ENCODE measurements at regions not wholly inside any gene's neighbourhood (a gene's known extent, or its start where the extent isn't known, plus 50 kb on each side); places are given as distances from the start of the nearest gene placed in this dataset.

DNA sequence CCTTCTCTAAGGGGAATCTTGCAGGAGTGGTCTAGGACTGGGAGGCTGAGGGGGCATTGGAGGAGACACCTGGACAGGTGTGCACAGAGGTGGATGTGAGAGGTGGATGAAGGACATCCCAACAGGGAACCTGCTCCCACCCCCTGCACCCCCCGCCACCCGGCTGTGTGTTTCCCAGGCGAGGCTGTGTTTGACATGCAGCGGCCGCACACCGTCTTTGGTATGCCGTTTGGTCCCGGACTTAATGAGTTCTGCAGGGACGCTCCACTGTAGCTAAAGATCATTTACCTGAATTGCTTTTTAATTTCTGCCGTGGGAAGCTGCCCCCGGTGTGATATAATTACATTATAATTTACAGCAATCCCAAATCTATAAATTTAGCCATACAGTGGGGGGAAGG is 87.3 kb downstream of the GLI2 start:
- no peak overlapping the region for H3K4me3 ChIP-seq
- CTCF ChIA-PET, result interaction anchor here (1.1 to 1.6 kb wide), 2 partner anchors 9 to 249 kb away, joined by 3 read pairs; no protein-coding TSS in a partner anchor
- POLR2A ChIA-PET, result no interaction called here
- FAIRE-seq, result no peak
- no peak overlapping the region for H3K27ac ChIP-seq
- no peak overlapping the region for H3K4me2 ChIP-seq
- 94% methylated on average over 11 of the region's 11 CpGs for WGBS (ENCODE audit: missing lambda C conversion rate)
- peaks cover 21% of the 10 kb centered on the region for H3K4me1 ChIP-seq
- no peak for ATAC-seq
- no peaks in the 10 kb centered on the region for H3K9me3 ChIP-seq
- TF ChIP-seq HDAC2 (IDR thresholded peaks at IDR 0.05) (no peak), REST (IDR thresholded peaks at IDR 0.05) (no peak), RARB (CRISPR knock-in tag; IDR thresholded peaks at IDR 0.05) (no peak), SMC3 (IDR thresholded peaks at IDR 0.05) (no peak), NPAS2 (CRISPR knock-in tag; IDR thresholded peaks at IDR 0.05; ENCODE audit: borderline replicate concordance) (no peak), TP53 (CRISPR knock-in tag; IDR thresholded peaks at IDR 0.05) (no peak), EHMT2 (IDR thresholded peaks at IDR 0.05; ENCODE audit: low read depth) (no peak), GATA3 (IDR thresholded peaks at IDR 0.05; ENCODE audit: borderline replicate concordance) (no peak), RCOR1 (IDR thresholded peaks at IDR 0.05; ENCODE audit: low read depth, low read length) (no peak), POLR2AphosphoS2 (conservative IDR thresholded peaks at IDR 0.05; ENCODE audit: low read length) (no peak), JUN (IDR thresholded peaks at IDR 0.05) (no peak), KDM5A (IDR thresholded peaks at IDR 0.05) (no peak), BHLHE40 (IDR thresholded peaks at IDR 0.05; ENCODE audit: low read depth, low read length) (no peak), MYC (IDR thresholded peaks at IDR 0.05; ENCODE audit: borderline replicate concordance, low read length) (no peak), ESRRA (IDR thresholded peaks at IDR 0.05; ENCODE audit: borderline replicate concordance, low read length) (no peak), FOXS1 (CRISPR knock-in tag; IDR thresholded peaks at IDR 0.05) (no peak), HEYL (CRISPR knock-in tag; IDR thresholded peaks at IDR 0.05) (no peak)
- TF ChIP-seq, protein P1, sequence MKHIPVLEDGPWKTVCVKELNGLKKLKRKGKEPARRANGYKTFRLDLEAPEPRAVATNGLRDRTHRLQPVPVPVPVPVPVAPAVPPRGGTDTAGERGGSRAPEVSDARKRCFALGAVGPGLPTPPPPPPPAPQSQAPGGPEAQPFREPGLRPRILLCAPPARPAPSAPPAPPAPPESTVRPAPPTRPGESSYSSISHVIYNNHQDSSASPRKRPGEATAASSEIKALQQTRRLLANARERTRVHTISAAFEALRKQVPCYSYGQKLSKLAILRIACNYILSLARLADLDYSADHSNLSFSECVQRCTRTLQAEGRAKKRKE (CRISPR knock-in tag; IDR thresholded peaks at IDR 0.05; ENCODE audit: low read depth), result no peak
- TF ChIP-seq, protein P2, sequence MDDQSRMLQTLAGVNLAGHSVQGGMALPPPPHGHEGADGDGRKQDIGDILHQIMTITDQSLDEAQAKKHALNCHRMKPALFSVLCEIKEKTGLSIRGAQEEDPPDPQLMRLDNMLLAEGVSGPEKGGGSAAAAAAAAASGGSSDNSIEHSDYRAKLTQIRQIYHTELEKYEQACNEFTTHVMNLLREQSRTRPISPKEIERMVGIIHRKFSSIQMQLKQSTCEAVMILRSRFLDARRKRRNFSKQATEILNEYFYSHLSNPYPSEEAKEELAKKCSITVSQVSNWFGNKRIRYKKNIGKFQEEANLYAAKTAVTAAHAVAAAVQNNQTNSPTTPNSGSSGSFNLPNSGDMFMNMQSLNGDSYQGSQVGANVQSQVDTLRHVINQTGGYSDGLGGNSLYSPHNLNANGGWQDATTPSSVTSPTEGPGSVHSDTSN (IDR thresholded peaks at IDR 0.05), result no peak
- DNase-seq (ENCODE audit: low read depth in 1 of 2, low spot score in 1 of 2), result no peak

DNA sequence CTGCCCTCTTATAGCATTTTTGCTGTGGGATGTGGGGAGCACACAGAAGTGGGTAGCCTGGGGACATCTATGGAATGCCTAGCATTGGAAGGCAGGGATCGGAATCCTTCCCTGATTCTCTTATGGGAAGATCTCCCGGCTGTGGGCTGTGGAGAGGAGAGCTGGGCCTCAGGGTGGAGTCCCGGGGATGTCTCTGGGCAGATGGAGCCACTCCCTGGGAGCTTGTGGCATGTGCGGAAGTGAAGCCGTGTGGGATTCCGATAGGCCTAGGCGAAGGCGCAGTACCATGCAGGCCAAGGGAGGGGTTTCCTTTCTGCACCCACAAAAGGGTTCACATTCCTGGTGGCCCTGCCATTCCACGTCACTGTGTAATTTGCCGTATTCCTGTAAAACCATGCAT is 87.9 kb downstream of the GLI2 start:
- ATAC-seq, result no peak
- POLR2A ChIA-PET, result no interaction called here
- CTCF ChIA-PET, result interaction anchor here (1.1 to 1.6 kb wide), 2 partner anchors 8 to 248 kb away, joined by 3 read pairs; no protein-coding TSS in a partner anchor
- Histone ChIP-seq H3K9me3 (no peaks in the 10 kb centered on the region), H3K27ac (no peak overlapping the region), H3K4me1 (peaks cover 15% of the 10 kb centered on the region), H3K4me3 (no peak overlapping the region), H3K4me2 (no peak overlapping the region)
- no peak for FAIRE-seq
- 93% methylated on average over 10 of the region's 10 CpGs for WGBS (ENCODE audit: missing lambda C conversion rate)
- no peak for DNase-seq (ENCODE audit: low read depth in 1 of 2, low spot score in 1 of 2)
- TF ChIP-seq JUNB (IDR thresholded peaks at IDR 0.05) (no peak), CTCF (IDR thresholded peaks at IDR 0.05) (no peak), RARB (CRISPR knock-in tag; IDR thresholded peaks at IDR 0.05) (no peak), CEBPB (IDR thresholded peaks at IDR 0.05) (no peak), HOXB13 (CRISPR knock-in tag; IDR thresholded peaks at IDR 0.05; ENCODE audit: low read depth) (no peak), ZNF302 (CRISPR knock-in tag; IDR thresholded peaks at IDR 0.05) (no peak), CHD4 (IDR thresholded peaks at IDR 0.05; ENCODE audit: borderline replicate concordance) (no peak), HOXB5 (CRISPR knock-in tag; IDR thresholded peaks at IDR 0.05) (no peak), NFE2L2 (conservative IDR thresholded peaks at IDR 0.05; ENCODE audit: low read length) (no peak), FOSL2 (IDR thresholded peaks at IDR 0.05) (no peak), FOSL2 (CRISPR knock-in tag; IDR thresholded peaks at IDR 0.05) (no peak), EHMT2 (IDR thresholded peaks at IDR 0.05; ENCODE audit: low read depth) (no peak)
- TF ChIP-seq, protein P2 (IDR thresholded peaks at IDR 0.05), result no peak
- TF ChIP-seq, protein P3, sequence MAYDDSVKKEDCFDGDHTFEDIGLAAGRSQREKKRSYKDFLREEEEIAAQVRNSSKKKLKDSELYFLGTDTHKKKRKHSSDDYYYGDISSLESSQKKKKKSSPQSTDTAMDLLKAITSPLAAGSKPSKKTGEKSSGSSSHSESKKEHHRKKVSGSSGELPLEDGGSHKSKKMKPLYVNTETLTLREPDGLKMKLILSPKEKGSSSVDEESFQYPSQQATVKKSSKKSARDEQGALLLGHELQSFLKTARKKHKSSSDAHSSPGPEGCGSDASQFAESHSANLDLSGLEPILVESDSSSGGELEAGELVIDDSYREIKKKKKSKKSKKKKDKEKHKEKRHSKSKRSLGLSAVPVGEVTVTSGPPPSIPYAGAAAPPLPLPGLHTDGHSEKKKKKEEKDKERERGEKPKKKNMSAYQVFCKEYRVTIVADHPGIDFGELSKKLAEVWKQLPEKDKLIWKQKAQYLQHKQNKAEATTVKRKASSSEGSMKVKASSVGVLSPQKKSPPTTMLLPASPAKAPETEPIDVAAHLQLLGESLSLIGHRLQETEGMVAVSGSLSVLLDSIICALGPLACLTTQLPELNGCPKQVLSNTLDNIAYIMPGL (CRISPR knock-in tag; IDR thresholded peaks at IDR 0.05; ENCODE audit: borderline replicate concordance), result no peak
